ENCODE measurements at regions not wholly inside any gene's neighbourhood (a gene's known extent, or its start where the extent isn't known, plus 50 kb on each side); places are given as distances from the start of the nearest gene placed in this dataset.

DNA sequence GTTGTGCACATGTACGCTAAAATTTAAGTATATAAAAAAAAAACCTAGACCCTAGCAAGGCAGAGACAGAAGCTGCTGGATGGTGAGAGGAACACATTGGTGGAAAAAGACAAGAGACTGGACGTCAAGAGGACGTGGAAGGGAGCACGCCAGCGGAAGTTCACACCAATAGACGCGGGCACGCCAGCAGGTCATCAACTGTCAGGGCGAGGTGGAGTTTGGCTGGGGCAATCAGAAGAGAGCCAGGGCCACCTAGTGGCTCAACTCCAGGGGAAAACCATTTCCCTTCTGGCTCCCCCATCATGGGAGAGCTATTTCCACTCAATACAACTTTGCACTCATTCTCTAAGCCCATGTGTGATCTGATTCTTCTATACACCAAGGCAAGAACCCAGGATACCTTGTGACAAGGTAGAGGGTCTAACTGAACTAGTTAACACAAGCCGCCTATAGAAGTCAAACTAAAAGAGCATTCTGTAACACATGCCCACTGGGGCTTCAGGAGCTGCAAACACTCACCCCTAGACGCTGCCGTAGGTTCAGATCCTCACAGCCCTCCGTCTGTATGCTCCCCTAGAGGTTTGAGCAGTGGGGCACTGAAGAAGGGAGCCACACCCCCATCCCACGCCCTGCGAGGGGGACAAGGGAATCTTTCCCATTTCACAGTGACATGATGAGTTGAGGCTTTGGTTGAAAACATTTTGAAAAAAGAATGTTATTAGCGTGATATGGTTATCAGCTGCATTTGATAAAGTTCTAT is 702.7 kb downstream of the TMTC2 start:
- TF ChIP-seq POLR2AphosphoS5 (IDR thresholded peaks at IDR 0.05; ENCODE audit: borderline replicate concordance, low read depth, low read length) (no peak), FOXP2 (optimal IDR thresholded peaks at IDR 0.05; ENCODE audit: control extremely low read depth, extremely low read length, insufficient read depth) (no peak)
